Neural progenitor cell (in vitro differentiated cells): ENCODE measurements at regions not wholly inside any gene's neighbourhood (a gene's known extent, or its start where the extent isn't known, plus 50 kb on each side); places are given as distances from the start of the nearest gene placed in this dataset.

Experiments
- DNase-seq: peaks from one replicate; pipeline ENCODE4 v3.0.0-alpha.2; 2016; ENCODE audit warnings: low spot score
- H2AFZ ChIP-seq: fragments of 200-600 bp; sonication (generic); replicated peaks from 2 replicates; pipeline ENCODE4 v1.6.1; 2016; ENCODE audit warnings: antibody characterized with exemption
- H3F3A ChIP-seq: fragments of 200-600 bp; sonication (generic); 2 replicates; pipeline ENCODE4 v1.6.1; 2016; ENCODE audit warnings: antibody characterized with exemption, low read depth
- H3K27ac ChIP-seq: fragments of 200-600 bp; sonication (generic); 2 replicates; pipeline ENCODE4 v1.5.1; 2016; ENCODE audit warnings: mild to moderate bottlenecking
- H3K27me3 ChIP-seq: fragments of 200-600 bp; sonication (generic); 2 replicates; pipeline ENCODE4 v1.6.1; 2016; ENCODE audit warnings: mild to moderate bottlenecking, moderate library complexity
- H3K36me3 ChIP-seq: fragments of 200-600 bp; sonication (generic); 2 replicates; pipeline ENCODE4 v1.5.1; 2016
- H3K4me1 ChIP-seq: fragments of 200-600 bp; sonication (generic); 2 replicates; pipeline ENCODE4 v1.6.1; 2016; ENCODE audit warnings: mixed run types
- H3K4me2 ChIP-seq: fragments of 200-600 bp; sonication (generic); 2 replicates; pipeline ENCODE4 v1.6.1; 2016
- H3K4me3 ChIP-seq: fragments of 200-600 bp; sonication (generic); 2 replicates; pipeline ENCODE4 v1.5.1; 2016
- H3K79me2 ChIP-seq: fragments of 200-600 bp; sonication (generic); 2 replicates; pipeline ENCODE4 v1.6.1; 2016; ENCODE audit warnings: low read depth
- H3K9ac ChIP-seq: fragments of 200-600 bp; sonication (generic); 2 replicates; pipeline ENCODE4 v1.6.1; 2016
- H3K9me3 ChIP-seq: fragments of 200-600 bp; sonication (generic); 2 replicates; pipeline ENCODE4 v1.5.1; 2016; ENCODE audit warnings: low read depth
- H4K20me1 ChIP-seq: fragments of 200-600 bp; sonication (generic); 2 replicates; pipeline ENCODE4 v1.6.1; 2016; ENCODE audit warnings: low read depth
- H3K27ac Mint-ChIP-seq: 3 replicates; pipeline ENCODE4 v1.8.0; 2021; ENCODE audit warnings: mixed read lengths
- H3K27me3 Mint-ChIP-seq: 2 replicates; pipeline ENCODE4 v1.8.0; 2022; ENCODE audit warnings: low read depth, mild to moderate bottlenecking, inconsistent platforms, moderate library complexity, mixed read lengths; ENCODE audit not compliant: insufficient read depth
- H3K36me3 Mint-ChIP-seq: 3 replicates; pipeline ENCODE4 v1.8.0; 2021; ENCODE audit warnings: mixed read lengths
- H3K4me1 Mint-ChIP-seq: 3 replicates; pipeline ENCODE4 v1.8.0; 2021; ENCODE audit warnings: mixed read lengths
- H3K4me3 Mint-ChIP-seq: 3 replicates; pipeline ENCODE4 v1.8.0; 2021; ENCODE audit warnings: mild to moderate bottlenecking, moderate library complexity, mixed read lengths
- H3K9me3 Mint-ChIP-seq: 3 replicates; pipeline ENCODE4 v1.8.0; 2020; ENCODE audit warnings: mixed read lengths
- CTCF ChIP-seq: fragments of 200-600 bp; sonication (generic); IDR thresholded peaks from 2 replicates; pipeline ENCODE4 v1.5.1; 2017; ENCODE audit warnings: antibody characterized with exemption, mild to moderate bottlenecking
- EZH2 ChIP-seq: fragments of 200-600 bp; sonication (generic); IDR thresholded peaks from 2 replicates; pipeline ENCODE4 v1.6.1; 2017; ENCODE audit warnings: antibody characterized with exemption, mild to moderate bottlenecking, moderate library complexity
- EZH2phosphoT487 ChIP-seq: fragments of 200-600 bp; sonication (generic); IDR thresholded peaks from 2 replicates; pipeline ENCODE4 v1.6.1; 2017; ENCODE audit warnings: antibody characterized with exemption

- Histone ChIP-seq H3K4me3 (no peak overlapping the region), H3K79me2 (no peaks in the 10 kb centered on the region), H3K4me2 (no peak overlapping the region), H3K9me3 (no peaks in the 10 kb centered on the region), H4K20me1 (no peaks in the 10 kb centered on the region), H2AFZ (no peak overlapping the region), H3K27ac (no peak overlapping the region), H3F3A (no peaks in the 10 kb centered on the region), H3K27me3 (no peaks in the 10 kb centered on the region), H3K9ac (no peak overlapping the region), H3K4me1 (no peaks in the 10 kb centered on the region), H3K36me3 (no peaks in the 10 kb centered on the region)
- H3K27me3 Mint-ChIP-seq: peaks cover 3% of the 10 kb centered on the region
- no peaks in the 10 kb centered on the region for H3K36me3 Mint-ChIP-seq
- no peak overlapping the region for H3K27ac Mint-ChIP-seq
- H3K4me3 Mint-ChIP-seq: no peak overlapping the region
- peaks cover 10% of the 10 kb centered on the region for H3K4me1 Mint-ChIP-seq
- DNase-seq: no peak
- no peak for TF ChIP-seq EZH2phosphoT487
- no peak for TF ChIP-seq EZH2
- TF ChIP-seq CTCF: no peak
- no peaks in the 10 kb centered on the region for H3K9me3 Mint-ChIP-seq
Measured at GRCh38 chr10:33632432-33632831, 298.0 kb upstream of the NRP1 start.

GRCh38 chr10:33631991-33632390, 297.5 kb upstream of the NRP1 start:
- H3K27ac ChIP-seq: no peak overlapping the region
- H3K9ac ChIP-seq: no peak overlapping the region
- Mint-ChIP-seq H3K27ac (no peak overlapping the region), H3K4me3 (no peak overlapping the region), H3K27me3 (peaks cover 3% of the 10 kb centered on the region), H3K36me3 (no peaks in the 10 kb centered on the region), H3K4me1 (peaks cover 10% of the 10 kb centered on the region), H3K9me3 (no peaks in the 10 kb centered on the region)
- no peak for TF ChIP-seq EZH2phosphoT487
- TF ChIP-seq EZH2: no peak
- no peak for TF ChIP-seq CTCF
- no peak overlapping the region for H2AFZ ChIP-seq
- no peak for DNase-seq
- H3K79me2 ChIP-seq: no peaks in the 10 kb centered on the region
- no peaks in the 10 kb centered on the region for H3F3A ChIP-seq
- H3K9me3 ChIP-seq: no peaks in the 10 kb centered on the region
- no peak overlapping the region for H3K4me3 ChIP-seq
- H4K20me1 ChIP-seq: no peaks in the 10 kb centered on the region
- H3K4me1 ChIP-seq: no peaks in the 10 kb centered on the region
- H3K27me3 ChIP-seq: no peaks in the 10 kb centered on the region
- H3K36me3 ChIP-seq: no peaks in the 10 kb centered on the region
- H3K4me2 ChIP-seq: no peak overlapping the region

- H3K4me2 ChIP-seq: no peak overlapping the region
- Mint-ChIP-seq H3K36me3 (no peaks in the 10 kb centered on the region), H3K9me3 (no peaks in the 10 kb centered on the region), H3K4me1 (peaks cover 10% of the 10 kb centered on the region), H3K27me3 (peaks cover 3% of the 10 kb centered on the region), H3K27ac (no peak overlapping the region), H3K4me3 (no peak overlapping the region)
- H3K4me3 ChIP-seq: no peak overlapping the region
- H3F3A ChIP-seq: no peaks in the 10 kb centered on the region
- no peak overlapping the region for H2AFZ ChIP-seq
- DNase-seq: no peak
- H3K9ac ChIP-seq: no peak overlapping the region
- H4K20me1 ChIP-seq: no peaks in the 10 kb centered on the region
- no peaks in the 10 kb centered on the region for H3K4me1 ChIP-seq
- TF ChIP-seq EZH2: no peak
- no peak for TF ChIP-seq EZH2phosphoT487
- TF ChIP-seq CTCF: no peak
- no peaks in the 10 kb centered on the region for H3K9me3 ChIP-seq
- H3K27ac ChIP-seq: no peak overlapping the region
- H3K36me3 ChIP-seq: no peaks in the 10 kb centered on the region
- no peaks in the 10 kb centered on the region for H3K79me2 ChIP-seq
- H3K27me3 ChIP-seq: no peaks in the 10 kb centered on the region
Measured at GRCh38 chr10:33630761-33631160, 296.3 kb upstream of the NRP1 start.

GRCh38 chr10:33627611-33628010, 293.1 kb upstream of the NRP1 start:
- Histone ChIP-seq H3K4me2 (no peak overlapping the region), H3F3A (no peaks in the 10 kb centered on the region), H3K9me3 (no peaks in the 10 kb centered on the region), H3K36me3 (no peaks in the 10 kb centered on the region), H3K27me3 (no peaks in the 10 kb centered on the region), H3K4me3 (no peak overlapping the region), H4K20me1 (no peaks in the 10 kb centered on the region), H3K79me2 (no peaks in the 10 kb centered on the region), H3K27ac (no peak overlapping the region), H2AFZ (no peak overlapping the region), H3K4me1 (no peaks in the 10 kb centered on the region), H3K9ac (no peak overlapping the region)
- Mint-ChIP-seq H3K9me3 (no peaks in the 10 kb centered on the region), H3K36me3 (no peaks in the 10 kb centered on the region), H3K4me3 (no peak overlapping the region), H3K27me3 (peaks cover 6% of the 10 kb centered on the region), H3K27ac (no peak overlapping the region), H3K4me1 (peaks cover 10% of the 10 kb centered on the region)
- DNase-seq: no peak
- no peak for TF ChIP-seq EZH2phosphoT487
- no peak for TF ChIP-seq CTCF
- TF ChIP-seq EZH2: no peak
